Osteoblast (primary cell): ENCODE measurements at regions not wholly inside any gene's neighbourhood (a gene's known extent, or its start where the extent isn't known, plus 50 kb on each side); places are given as distances from the start of the nearest gene placed in this dataset.

Source experiments
- DNase-seq: peaks from one replicate; pipeline ENCODE4 v3.0.0; 2011; ENCODE audit warnings: low spot score, mixed read lengths; ENCODE audit not compliant: insufficient read length; ENCODE audit errors: missing footprints
- H2AFZ ChIP-seq: 2 replicates; pipeline ENCODE4 v1.6.0; 2011; ENCODE audit warnings: mild to moderate bottlenecking, low read length
- H3K27ac ChIP-seq: 2 replicates; pipeline ENCODE4 v1.5.1; 2011; ENCODE audit warnings: mild to moderate bottlenecking, low read depth, low read length, moderate library complexity
- H3K27me3 ChIP-seq: 2 replicates; pipeline ENCODE4 v1.6.0; 2012; ENCODE audit warnings: mild to moderate bottlenecking, control low read depth, inconsistent platforms, low read length, moderate library complexity; ENCODE audit not compliant: insufficient read depth
- H3K36me3 ChIP-seq: 2 replicates; pipeline ENCODE4 v1.5.1; 2011; ENCODE audit warnings: mild to moderate bottlenecking, low read length, control low read depth, moderate library complexity; ENCODE audit not compliant: insufficient read depth
- H3K4me1 ChIP-seq: 2 replicates; pipeline ENCODE4 v1.5.1; 2011; ENCODE audit warnings: mild to moderate bottlenecking, low read length, control low read depth, moderate library complexity; ENCODE audit not compliant: insufficient read depth
- H3K4me2 ChIP-seq: 2 replicates; pipeline ENCODE4 v1.6.0; 2011; ENCODE audit warnings: mild to moderate bottlenecking, low read length; ENCODE audit not compliant: insufficient read depth
- H3K4me3 ChIP-seq: fragments of 200-600 bp; sonication (generic); 3 replicates; pipeline ENCODE4 v1.5.1; 2012; ENCODE audit warnings: mild to moderate bottlenecking, low read length, inconsistent platforms; ENCODE audit not compliant: insufficient read depth
- H3K79me2 ChIP-seq: 2 replicates; pipeline ENCODE4 v1.6.0; 2012; ENCODE audit warnings: mild to moderate bottlenecking, low read length, control low read depth, inconsistent platforms; ENCODE audit not compliant: insufficient read depth
- H3K9me3 ChIP-seq: 2 replicates; pipeline ENCODE4 v1.5.1; 2011; ENCODE audit warnings: low read depth, low read length, control low read depth
- H4K20me1 ChIP-seq: 2 replicates; pipeline ENCODE4 v1.6.0; 2012; ENCODE audit warnings: mild to moderate bottlenecking, low read length, control low read depth; ENCODE audit not compliant: insufficient read depth
- CTCF ChIP-seq: IDR thresholded peaks from 2 replicates; pipeline ENCODE4 v1.5.1; 2011; ENCODE audit warnings: mild to moderate bottlenecking, low read depth, low read length, moderate library complexity; ENCODE audit errors: extremely low read depth

- Histone ChIP-seq H3K36me3 (no peaks in the 10 kb centered on the region), H4K20me1 (no peaks in the 10 kb centered on the region), H2AFZ (no peak overlapping the region), H3K79me2 (no peaks in the 10 kb centered on the region), H3K4me2 (no peak overlapping the region), H3K27me3 (no peaks in the 10 kb centered on the region), H3K9me3 (no peaks in the 10 kb centered on the region), H3K27ac (no peak overlapping the region), H3K4me1 (no peaks in the 10 kb centered on the region), H3K4me3 (no peak overlapping the region)
- no peak for DNase-seq
- TF ChIP-seq CTCF = no peak
Measured at GRCh38 chr2:81839780-81840179, 1535.2 kb upstream of the LRRTM1 start.

- Histone ChIP-seq H3K27me3 (no peaks in the 10 kb centered on the region), H3K4me1 (no peaks in the 10 kb centered on the region), H3K27ac (no peak overlapping the region), H3K4me3 (no peak overlapping the region), H3K4me2 (no peak overlapping the region), H3K79me2 (no peaks in the 10 kb centered on the region), H3K36me3 (no peaks in the 10 kb centered on the region), H4K20me1 (no peaks in the 10 kb centered on the region), H2AFZ (no peak overlapping the region), H3K9me3 (peaks cover 4% of the 10 kb centered on the region)
- no peak for TF ChIP-seq CTCF
- no peak for DNase-seq
Measured at GRCh38 chr2:81835321-81836000, 1530.9 kb upstream of the LRRTM1 start.

GRCh38 chr2:81786811-81787210 is 1482.3 kb upstream of the LRRTM1 start:
- no peaks in the 10 kb centered on the region for H3K79me2 ChIP-seq
- no peaks in the 10 kb centered on the region for H3K27me3 ChIP-seq
- H3K27ac ChIP-seq = no peak overlapping the region
- no peak overlapping the region for H2AFZ ChIP-seq
- H3K36me3 ChIP-seq = no peaks in the 10 kb centered on the region
- no peaks in the 10 kb centered on the region for H4K20me1 ChIP-seq
- no peak overlapping the region for H3K4me3 ChIP-seq
- H3K4me1 ChIP-seq = no peaks in the 10 kb centered on the region
- H3K9me3 ChIP-seq = no peaks in the 10 kb centered on the region
- DNase-seq = no peak
- no peak for TF ChIP-seq CTCF
- no peak overlapping the region for H3K4me2 ChIP-seq

GRCh38 chr2:81767187-81767912 is 1462.8 kb upstream of the LRRTM1 start:
- TF ChIP-seq CTCF = no peak
- Histone ChIP-seq H3K4me1 (no peaks in the 10 kb centered on the region), H3K9me3 (peaks cover 5% of the 10 kb centered on the region), H4K20me1 (no peaks in the 10 kb centered on the region), H3K79me2 (no peaks in the 10 kb centered on the region), H3K27me3 (no peaks in the 10 kb centered on the region), H3K4me2 (no peak overlapping the region), H3K27ac (no peak overlapping the region), H3K36me3 (no peaks in the 10 kb centered on the region), H3K4me3 (no peak overlapping the region), H2AFZ (no peak overlapping the region)
- no peak for DNase-seq
